SU-DHL-6 (cell line): ENCODE measurements at regions not wholly inside any gene's neighbourhood (a gene's known extent, or its start where the extent isn't known, plus 50 kb on each side); places are given as distances from the start of the nearest gene placed in this dataset.
A peak's percentile ranks its signal among the peaks of the same experiment; 100 is the strongest.

Source experiments
- H2AFZ ChIP-seq: fragments of 200-600 bp; sonication (generic); 2 replicates; pipeline ENCODE4 v1.6.1; 2014; ENCODE audit warnings: low read depth, mild to moderate bottlenecking, moderate library complexity, mixed read lengths, antibody characterized with exemption, low read length; ENCODE audit not compliant: severe bottlenecking
- H3F3A ChIP-seq: fragments of 200-600 bp; shearing (Covaris generic); 2 replicates; pipeline ENCODE4 v1.6.0; 2016; ENCODE audit warnings: antibody characterized with exemption, mild to moderate bottlenecking; ENCODE audit not compliant: insufficient read depth
- H3K27ac ChIP-seq: fragments of 200-600 bp; sonication (generic); 2 replicates; pipeline ENCODE4 v1.5.1; 2016; ENCODE audit warnings: low read depth, mild to moderate bottlenecking, low read length, moderate library complexity, mixed read lengths
- H3K27me3 ChIP-seq: fragments of 200-600 bp; sonication (generic), shearing (Covaris generic); 2 replicates; pipeline ENCODE4 v1.6.0; 2014; ENCODE audit warnings: mild to moderate bottlenecking, low read length
- H3K36me3 ChIP-seq: fragments of 200-600 bp; sonication (generic); 2 replicates; pipeline ENCODE4 v1.6.1; 2014; ENCODE audit warnings: mild to moderate bottlenecking, low read length, mixed read lengths
- H3K4me2 ChIP-seq: fragments of 300-600, 200-600 bp; shearing (Covaris generic), sonication (generic); 2 replicates; pipeline ENCODE4 v1.6.0; 2014; ENCODE audit warnings: low read length, low read depth, mild to moderate bottlenecking; ENCODE audit not compliant: poor library complexity, severe bottlenecking
- H3K4me3 ChIP-seq: fragments of 200-600 bp; sonication (generic); 2 replicates; pipeline ENCODE4 v1.5.1; 2014; ENCODE audit warnings: antibody characterized with exemption, low read length, mild to moderate bottlenecking, mixed read lengths; ENCODE audit not compliant: insufficient read depth, poor library complexity, severe bottlenecking
- H3K79me2 ChIP-seq: fragments of 200-600 bp; sonication (generic); 2 replicates; pipeline ENCODE4 v1.6.1; 2014; ENCODE audit warnings: mild to moderate bottlenecking, low read length, moderate library complexity; ENCODE audit not compliant: insufficient read depth
- H3K9ac ChIP-seq: fragments of 200-600 bp; sonication (generic); 2 replicates; pipeline ENCODE4 v1.7.0; 2014; ENCODE audit warnings: mild to moderate bottlenecking, low read length
- H3K9me2 ChIP-seq: fragments of 200-600 bp; sonication (generic); replicated peaks from 2 replicates; pipeline ENCODE4 v1.6.1; 2014; ENCODE audit warnings: low read length; ENCODE audit not compliant: insufficient read depth
- H3K9me3 ChIP-seq: fragments of 200-600 bp; sonication (generic); 2 replicates; pipeline ENCODE4 v1.6.1; 2014; ENCODE audit warnings: low read length, mixed read lengths; ENCODE audit not compliant: insufficient read depth
- H4K20me1 ChIP-seq: fragments of 200-600 bp; sonication (generic); 2 replicates; pipeline ENCODE4 v1.6.1; 2014; ENCODE audit warnings: low read depth, mild to moderate bottlenecking, antibody characterized with exemption, low read length, moderate library complexity, mixed read lengths
- CTCF ChIP-seq: fragments of 200-600 bp; sonication (generic); IDR thresholded peaks from one replicate; pipeline ENCODE4 v1.5.1; 2017; ENCODE audit warnings: antibody characterized with exemption, mild to moderate bottlenecking, low read length, moderate library complexity; ENCODE audit not compliant: insufficient read depth, poor library complexity, severe bottlenecking
- EZH2phosphoT487 ChIP-seq: fragments of 200-600 bp; sonication (generic), shearing (Covaris generic); conservative IDR thresholded peaks from 2 replicates; pipeline ENCODE4 v1.6.1; 2018; ENCODE audit warnings: mild to moderate bottlenecking, antibody characterized with exemption, low read length, moderate library complexity, mixed read lengths

GRCh38 chr4:60461551-60461950 is 738.6 kb upstream of the ADGRL3 start:
- no peaks in the 10 kb centered on the region for H3K9me2 ChIP-seq
- TF ChIP-seq EZH2phosphoT487: no peak
- TF ChIP-seq CTCF: no peak

GRCh38 chr4:60463857-60464502 is 736.1 kb upstream of the ADGRL3 start:
- Histone ChIP-seq H3K9me3 (no peaks in the 10 kb centered on the region), H2AFZ (peak overlapping the region; percentile 59), H3K9me2 (no peaks in the 10 kb centered on the region), H3F3A (no peaks in the 10 kb centered on the region), H4K20me1 (no peaks in the 10 kb centered on the region), H3K36me3 (no peaks in the 10 kb centered on the region), H3K27me3 (no peaks in the 10 kb centered on the region), H3K79me2 (no peaks in the 10 kb centered on the region), H3K9ac (no peak overlapping the region), H3K27ac (no peak overlapping the region), H3K4me2 (no peak overlapping the region), H3K4me3 (no peak overlapping the region)
- TF ChIP-seq EZH2phosphoT487: no peak
- TF ChIP-seq CTCF: peak; percentile 39

More at GRCh38 chr4:60461551-60461950, 738.6 kb upstream of the ADGRL3 start:
- Histone ChIP-seq H4K20me1 (no peaks in the 10 kb centered on the region), H3F3A (no peaks in the 10 kb centered on the region), H3K36me3 (no peaks in the 10 kb centered on the region), H3K27ac (no peak overlapping the region), H3K4me3 (no peak overlapping the region), H3K27me3 (no peaks in the 10 kb centered on the region), H3K4me2 (no peak overlapping the region), H3K9ac (no peak overlapping the region), H3K79me2 (no peaks in the 10 kb centered on the region), H3K9me3 (no peaks in the 10 kb centered on the region), H2AFZ (no peak overlapping the region)

GRCh38 chr4:60482921-60483351 is 717.2 kb upstream of the ADGRL3 start:
- Histone ChIP-seq H3K4me3 (no peak overlapping the region), H3K4me2 (no peak overlapping the region), H3K27ac (no peak overlapping the region), H3K9me3 (no peaks in the 10 kb centered on the region), H2AFZ (no peak overlapping the region), H3K9ac (no peak overlapping the region), H3K9me2 (no peaks in the 10 kb centered on the region), H3K27me3 (no peaks in the 10 kb centered on the region), H3K36me3 (no peaks in the 10 kb centered on the region), H3F3A (no peaks in the 10 kb centered on the region), H3K79me2 (no peaks in the 10 kb centered on the region), H4K20me1 (no peaks in the 10 kb centered on the region)
- no peak for TF ChIP-seq CTCF
- TF ChIP-seq EZH2phosphoT487: no peak
